ENCODE measurements at regions not wholly inside any gene's neighbourhood (a gene's known extent, or its start where the extent isn't known, plus 50 kb on each side); places are given as distances from the start of the nearest gene placed in this dataset.
"Not testable (repeated sequence)": the region's sequence is repeated elsewhere in the genome, so short reads cannot be mapped to it uniquely, and the experiment has no call there.

- no peak for DNase-seq (ENCODE audit: low read depth in 3 of 3)
Observed at GRCh38 chr7:121563177-121563576, 167.1 kb upstream of the FAM3C start.

- DNase-seq (ENCODE audit: low read depth in 3 of 3) = no peak
Observed at GRCh38 chr7:121562259-121562658, 166.2 kb upstream of the FAM3C start.

GRCh38 chr7:121561717-121562116 is 165.6 kb upstream of the FAM3C start:
- no peak for DNase-seq (ENCODE audit: low read depth in 3 of 3)

- DNase-seq (ENCODE audit: low read depth in 3 of 3) = no peak
Observed at GRCh38 chr7:121560267-121560990, 164.3 kb upstream of the FAM3C start.

GRCh38 chr7:121558288-121558687 is 162.2 kb upstream of the FAM3C start:
- no peak for DNase-seq (ENCODE audit: low read depth in 3 of 3)

- DNase-seq (ENCODE audit: low read depth in 3 of 3) = no peak
Observed at GRCh38 chr7:121557034-121557892, 161.2 kb upstream of the FAM3C start.

DNA sequence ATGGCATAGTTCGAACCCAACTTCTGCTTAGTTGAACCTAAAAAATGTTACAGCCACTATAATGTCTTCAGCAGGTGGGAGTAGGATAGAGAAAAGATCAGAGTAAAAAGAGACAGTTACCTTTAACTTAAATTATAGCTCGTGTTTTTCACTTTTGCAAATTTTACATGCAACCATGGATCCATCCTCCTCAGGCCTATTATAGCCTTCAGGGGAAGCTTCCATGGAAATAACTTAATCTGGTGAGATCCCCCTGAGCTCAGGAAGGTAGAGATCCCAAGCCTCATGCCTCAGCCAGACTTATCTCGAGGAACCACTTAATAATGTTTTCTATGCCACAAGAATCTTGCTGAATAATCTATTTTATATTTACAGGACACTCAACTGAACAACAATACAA is 159.4 kb upstream of the FAM3C start:
- DNase-seq (ENCODE audit: low read depth in 3 of 3) = no peak

- no peak for DNase-seq (ENCODE audit: low read depth in 3 of 3)
Observed at GRCh38 chr7:121547544-121548092, 151.5 kb upstream of the FAM3C start.

GRCh38 chr7:121546632-121547543 is 150.8 kb upstream of the FAM3C start:
- no peak for DNase-seq (ENCODE audit: low read depth in 3 of 3)

DNA sequence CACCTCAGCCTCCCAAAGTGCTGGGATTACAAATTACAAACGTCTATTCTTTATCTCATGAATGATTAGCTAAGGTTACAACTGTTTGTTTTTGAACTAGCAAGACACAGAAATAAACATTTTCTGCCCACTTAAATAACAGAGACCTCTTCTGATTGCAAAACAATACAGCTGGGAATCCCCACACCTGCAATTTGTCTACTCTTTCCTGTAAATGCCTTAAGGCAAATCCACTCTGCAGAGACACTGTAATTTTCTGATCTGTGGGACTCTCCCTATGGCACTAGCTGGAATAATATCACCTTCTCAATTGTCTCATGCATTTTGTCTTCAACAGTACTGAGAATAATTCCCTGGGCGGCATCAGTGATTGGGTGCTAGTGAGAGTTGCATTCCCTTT is 149.3 kb upstream of the FAM3C start:
- no peak for DNase-seq (ENCODE audit: low read depth in 3 of 3)

DNA sequence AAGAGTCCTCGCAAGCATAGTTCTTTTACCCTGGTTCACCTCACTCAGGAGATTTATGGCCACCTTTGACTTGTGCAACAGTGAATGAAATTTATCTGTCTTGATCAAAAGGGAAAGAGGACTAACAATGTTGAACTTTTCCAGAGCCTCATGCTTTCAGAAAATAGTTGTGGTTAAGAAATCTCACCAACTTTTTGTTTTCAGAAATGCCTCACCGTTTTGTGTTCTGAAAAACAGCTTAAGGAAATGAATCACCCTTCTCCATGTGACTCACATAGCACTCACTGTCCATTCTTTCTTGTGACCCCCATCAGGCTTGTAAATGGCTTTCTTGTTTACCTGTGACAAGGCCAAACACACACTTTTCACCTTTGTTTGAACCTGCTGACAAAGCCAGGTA is 148.6 kb upstream of the FAM3C start:
- no peak for DNase-seq (ENCODE audit: low read depth in 3 of 3)

- no peak for DNase-seq (ENCODE audit: low read depth in 3 of 3)
Observed at GRCh38 chr7:121544238-121544637, 148.1 kb upstream of the FAM3C start.

DNA sequence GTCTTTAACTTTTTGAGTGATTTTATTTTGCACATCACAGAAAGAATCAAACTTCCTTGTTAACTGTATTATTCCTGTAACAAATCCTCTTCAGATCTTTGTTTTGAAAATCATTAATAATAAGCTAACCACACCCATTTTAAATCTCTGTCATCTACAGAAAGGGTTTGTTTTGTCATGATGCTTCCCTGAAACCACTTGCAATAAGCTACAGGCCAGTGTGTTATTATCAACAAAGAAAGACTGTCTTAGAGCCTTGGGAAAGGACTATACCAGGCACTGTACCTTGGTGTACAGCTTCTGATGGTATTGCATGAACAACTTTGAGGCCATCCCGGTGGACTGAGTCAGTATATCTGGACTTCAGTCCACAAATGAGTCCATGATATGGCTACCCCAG is 145.3 kb upstream of the FAM3C start:
- DNase-seq (ENCODE audit: low read depth in 3 of 3) = no peak

- DNase-seq (ENCODE audit: low read depth in 3 of 3) = no peak
Observed at GRCh38 chr7:121540138-121540537, 144.0 kb upstream of the FAM3C start.

- DNase-seq (ENCODE audit: low read depth in 3 of 3) = no peak
Observed at GRCh38 chr7:121537031-121537430, 140.9 kb upstream of the FAM3C start.

DNA sequence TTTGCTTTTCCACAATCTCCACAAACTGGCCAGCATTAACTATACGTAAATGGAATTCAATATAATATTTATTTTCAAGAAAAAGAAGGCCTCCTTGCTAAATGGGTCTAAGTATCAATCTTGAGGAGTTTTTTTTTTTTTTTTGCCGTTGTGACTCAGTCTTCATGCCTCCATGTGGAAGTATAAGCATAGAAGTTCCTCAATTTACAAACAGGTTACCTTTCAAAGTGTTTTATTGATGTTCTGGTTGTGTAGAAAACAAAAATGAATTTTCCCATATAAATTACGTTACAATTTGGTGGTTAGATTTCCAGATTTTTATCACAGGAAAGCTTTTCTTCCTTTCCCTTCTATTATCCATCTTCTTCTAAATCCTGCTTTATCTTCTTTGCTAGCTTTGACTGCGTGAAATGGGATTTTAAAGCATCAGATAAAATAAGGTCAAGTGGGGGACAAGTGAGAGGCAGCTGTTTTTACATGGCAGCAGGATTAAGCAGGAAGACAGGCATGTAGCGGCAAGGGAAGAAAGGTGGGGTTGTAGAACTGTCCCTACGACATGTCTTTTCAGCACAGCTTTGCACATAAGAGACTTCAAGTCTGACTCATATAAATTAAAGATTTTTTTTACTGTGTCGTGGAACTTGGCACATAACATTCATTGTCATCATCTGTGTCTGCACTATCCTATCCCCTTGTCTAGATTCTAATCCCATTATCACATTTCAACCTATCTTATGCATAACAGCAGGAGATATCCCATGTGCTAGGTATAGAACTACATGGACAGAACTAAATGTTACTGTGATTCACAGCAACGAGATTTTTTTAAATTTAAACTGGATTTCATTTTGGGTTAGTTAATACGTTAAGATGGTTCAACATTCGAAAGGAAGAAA is 135.3 kb upstream of the FAM3C start:
- DNase-seq (ENCODE audit: low read depth in 3 of 3) = no peak

- DNase-seq (ENCODE audit: low read depth in 3 of 3) = peak; percentile 24 to 42 (median 24)
Observed at GRCh38 chr7:121530227-121531174, 134.4 kb upstream of the FAM3C start.

DNA sequence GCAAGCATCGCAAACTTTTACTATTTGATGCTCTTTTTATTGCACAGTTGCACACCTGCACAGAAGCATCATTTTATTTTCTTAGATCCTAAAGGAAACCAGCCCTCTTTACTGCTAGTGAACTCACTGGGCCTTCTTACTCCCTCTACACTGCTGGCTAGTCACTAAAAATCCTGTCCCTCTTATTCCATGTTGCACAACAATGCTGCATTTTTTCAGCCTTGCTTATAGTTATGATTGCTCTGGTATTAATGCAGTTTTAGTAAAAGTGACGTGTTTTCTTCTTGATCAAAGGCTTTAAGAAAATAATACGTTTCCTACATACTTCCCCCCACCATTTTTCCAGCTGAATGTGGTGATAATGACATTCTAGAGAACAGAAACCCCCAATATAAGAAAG is 132.9 kb upstream of the FAM3C start:
- no peak for DNase-seq (ENCODE audit: low read depth in 3 of 3)

DNA sequence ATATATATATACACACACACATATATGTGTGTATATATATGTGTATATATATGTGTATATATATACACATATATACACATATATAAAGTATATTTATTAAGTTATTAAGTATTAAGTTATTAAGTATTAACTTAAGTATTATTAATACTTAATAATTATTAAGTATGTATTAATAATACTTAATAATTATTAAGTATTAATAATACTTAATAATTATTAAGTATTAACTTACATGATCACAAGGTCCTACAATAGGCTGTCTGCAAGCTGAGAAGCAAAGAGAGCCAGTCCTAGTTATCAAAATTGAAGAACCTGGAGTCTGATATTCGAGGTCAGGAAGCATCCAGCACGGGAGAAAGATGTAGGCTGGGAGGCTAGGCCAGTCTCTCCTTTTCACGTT is 130.1 kb upstream of the FAM3C start:
- DNase-seq (ENCODE audit: low read depth in 3 of 3) = not testable (repeated sequence)
